ENCODE measurements at regions not wholly inside any gene's neighbourhood (a gene's known extent, or its start where the extent isn't known, plus 50 kb on each side); places are given as distances from the start of the nearest gene placed in this dataset.

GRCh38 chr9:113741886-113742854 lies 133.9 kb upstream of the ZNF618 start:
- TF ChIP-seq EP300 (IDR thresholded peaks at IDR 0.05; ENCODE audit: borderline replicate concordance) (no peak), TAF1 (IDR thresholded peaks at IDR 0.05; ENCODE audit: low read depth) (no peak)

Data from Ishikawa (cell line).